Left colon (tissue), 2 donors: ENCODE measurements at regions not wholly inside any gene's neighbourhood (a gene's known extent, or its start where the extent isn't known, plus 50 kb on each side); places are given as distances from the start of the nearest gene placed in this dataset.

ENCODE experiments used
- ATAC-seq: fragments of 200-7000 bp; cut with Tn5 transposase; one replicate; pipeline ENCODE4 v1.9.1; 2020; ENCODE audit warnings: mild to moderate bottlenecking, moderate library complexity
- DNase-seq, 2 donors: peaks; one replicate each; pipeline ENCODE4 v3.0.0-alpha.2; 2020
- intact Hi-C, 2 donors: fragments of 100-400 bp; cut with DNase I in 1 of 2; cut with micrococcal nuclease in 1 of 2; formaldehyde crosslinking; loops; one replicate each; pipeline versions ENCODE4 v1.11.2 to v1.14.0; 2022; cut with DNase I, micrococcal nuclease
- donor health status: DM: no; HTN: no; CAD: no.
- donor health status: DM: yes; HTN: yes; CAD: no.

GRCh38 chr4:181181331-181181730 lies 1061.9 kb upstream of the TENM3 start:
- DNase-seq, result no peak
- intact Hi-C loops, result no loop called here
- no peak for ATAC-seq

DNA sequence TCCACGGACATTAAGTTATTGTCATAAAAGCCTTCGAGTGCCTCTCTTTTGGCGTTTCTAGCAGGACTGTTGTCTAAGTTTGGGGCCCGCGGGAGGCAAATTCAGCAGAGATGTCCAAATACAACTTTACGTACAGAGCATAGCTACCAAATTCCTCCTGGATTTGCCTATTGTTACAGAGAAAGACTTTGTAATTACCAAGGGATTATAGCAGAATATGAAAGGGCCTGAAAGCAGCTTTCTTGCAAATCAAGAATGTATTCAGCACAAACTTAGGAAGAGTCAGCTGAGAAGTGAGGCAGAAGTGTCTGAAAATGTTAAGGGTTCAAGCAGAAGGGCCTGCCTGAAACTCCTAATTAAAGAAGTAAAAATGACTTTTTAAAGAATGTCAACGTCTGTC lies 1053.5 kb upstream of the TENM3 start:
- intact Hi-C loops, result no loop called here
- ATAC-seq, result no peak

DNA sequence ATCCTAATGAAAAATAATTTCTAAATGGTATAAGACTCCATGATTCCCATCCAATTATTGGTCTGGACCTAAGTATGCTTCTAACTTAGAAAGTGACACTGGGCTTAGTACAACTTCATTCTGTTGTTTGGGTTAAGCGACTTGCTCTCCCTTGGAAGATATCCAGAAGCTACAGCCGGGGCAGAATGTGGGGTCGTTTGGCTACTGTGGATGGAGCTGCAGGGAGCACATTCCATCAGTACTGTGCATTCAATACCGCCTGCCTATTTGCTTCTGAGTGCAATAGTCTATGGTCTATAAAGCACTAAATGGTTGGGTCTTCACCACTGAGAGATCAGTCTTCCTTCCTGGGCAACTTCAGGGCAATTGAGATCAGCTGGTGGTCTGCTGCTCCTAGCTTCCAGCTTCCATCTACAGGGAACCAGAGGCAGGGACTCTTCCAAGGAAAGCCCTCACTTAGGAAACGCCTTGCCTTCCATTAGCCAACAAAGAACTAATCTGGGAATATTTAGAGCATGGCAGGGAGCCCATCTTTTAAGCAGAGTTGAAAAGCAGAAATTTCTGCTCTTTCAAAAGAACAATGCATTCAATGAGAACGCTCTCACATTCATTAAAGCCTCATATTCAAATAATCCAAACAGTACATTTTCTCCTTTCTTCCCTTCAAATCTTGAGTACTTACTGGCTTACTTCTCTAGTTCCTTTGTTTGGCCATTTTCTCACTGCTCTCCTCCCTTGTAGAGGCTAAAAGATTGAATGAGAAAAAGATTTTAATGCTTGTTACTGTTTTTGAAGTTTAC lies 1049.9 kb upstream of the TENM3 start:
- intact Hi-C loops, result no loop called here
- ATAC-seq (no peak), DNase-seq (no peak)

More for the DNA sequence above, 1053.5 kb upstream of the TENM3 start:
- DNase-seq, result no peak

GRCh38 chr4:181194096-181194495 lies 1049.1 kb upstream of the TENM3 start:
- ATAC-seq, result no peak
- no peak for DNase-seq
- intact Hi-C loops, result no loop called here

- ATAC-seq, result no peak
- intact Hi-C loops, result no loop called here
These were observed 1043.1 kb upstream of the TENM3 start for GRCh38 chr4:181200076-181200475.

DNA sequence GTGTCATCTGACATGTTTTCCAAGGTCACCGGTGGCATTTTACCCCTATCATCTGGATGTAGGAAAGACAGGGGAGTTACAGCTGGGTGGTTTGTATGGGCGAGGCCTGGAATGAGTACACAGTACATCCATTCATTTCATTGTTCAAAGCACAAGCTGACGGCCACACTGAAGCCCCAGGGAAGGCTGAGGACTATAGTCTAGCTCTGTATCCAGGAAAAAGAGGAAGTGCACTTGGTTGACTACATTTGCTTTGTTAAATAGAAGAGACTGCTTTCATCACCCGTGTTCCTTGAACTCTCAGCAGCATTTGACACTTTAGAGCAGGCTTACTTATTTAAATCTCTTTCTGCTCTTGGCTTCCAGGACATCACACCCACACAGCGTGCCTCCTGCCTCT lies 1041.0 kb upstream of the TENM3 start:
- intact Hi-C loops, result no loop called here
- ATAC-seq (no peak), DNase-seq (no peak)

More at GRCh38 chr4:181200076-181200475, 1043.1 kb upstream of the TENM3 start:
- DNase-seq, result no peak

- DNase-seq, result no peak
- intact Hi-C loops, result no loop called here
- no peak for ATAC-seq
These were observed 1039.1 kb upstream of the TENM3 start for GRCh38 chr4:181204109-181204508.

DNA sequence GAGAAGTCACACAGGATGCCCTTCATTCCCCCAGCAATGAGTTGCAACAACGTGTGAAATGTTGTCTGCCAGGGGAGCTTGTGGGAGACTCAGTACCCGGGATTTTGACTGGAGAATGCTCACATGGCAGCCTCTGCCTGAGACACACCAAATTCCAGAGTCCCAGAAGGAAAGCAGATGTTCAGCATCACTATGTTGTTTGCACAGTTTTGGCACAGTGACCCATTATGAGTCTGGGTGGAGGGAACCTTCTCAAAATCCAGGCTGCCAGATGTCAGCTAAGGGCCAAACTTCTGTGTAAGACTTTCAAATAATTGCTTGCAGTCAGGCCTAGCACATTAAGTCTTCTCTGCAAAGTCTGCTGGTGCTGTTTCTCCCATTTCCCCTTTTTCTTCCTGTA lies 1029.7 kb upstream of the TENM3 start:
- ATAC-seq (no peak), DNase-seq (no peak)
- intact Hi-C loops, result no loop called here

GRCh38 chr4:181216501-181216900 lies 1026.7 kb upstream of the TENM3 start:
- ATAC-seq, result no peak
- intact Hi-C loops, result no loop called here
- DNase-seq, result no peak

GRCh38 chr4:181219783-181220416 lies 1023.3 kb upstream of the TENM3 start:
- intact Hi-C loops, result no loop called here
- no peak for ATAC-seq

GRCh38 chr4:181224852-181225251 lies 1018.4 kb upstream of the TENM3 start:
- ATAC-seq, result no peak
- intact Hi-C loops, result no loop called here
- no peak for DNase-seq

More at GRCh38 chr4:181219783-181220416, 1023.3 kb upstream of the TENM3 start:
- DNase-seq, result no peak

- DNase-seq (no peak), ATAC-seq (no peak)
- intact Hi-C loops, result no loop called here
These were observed 1017.5 kb upstream of the TENM3 start for GRCh38 chr4:181225616-181226261.

DNA sequence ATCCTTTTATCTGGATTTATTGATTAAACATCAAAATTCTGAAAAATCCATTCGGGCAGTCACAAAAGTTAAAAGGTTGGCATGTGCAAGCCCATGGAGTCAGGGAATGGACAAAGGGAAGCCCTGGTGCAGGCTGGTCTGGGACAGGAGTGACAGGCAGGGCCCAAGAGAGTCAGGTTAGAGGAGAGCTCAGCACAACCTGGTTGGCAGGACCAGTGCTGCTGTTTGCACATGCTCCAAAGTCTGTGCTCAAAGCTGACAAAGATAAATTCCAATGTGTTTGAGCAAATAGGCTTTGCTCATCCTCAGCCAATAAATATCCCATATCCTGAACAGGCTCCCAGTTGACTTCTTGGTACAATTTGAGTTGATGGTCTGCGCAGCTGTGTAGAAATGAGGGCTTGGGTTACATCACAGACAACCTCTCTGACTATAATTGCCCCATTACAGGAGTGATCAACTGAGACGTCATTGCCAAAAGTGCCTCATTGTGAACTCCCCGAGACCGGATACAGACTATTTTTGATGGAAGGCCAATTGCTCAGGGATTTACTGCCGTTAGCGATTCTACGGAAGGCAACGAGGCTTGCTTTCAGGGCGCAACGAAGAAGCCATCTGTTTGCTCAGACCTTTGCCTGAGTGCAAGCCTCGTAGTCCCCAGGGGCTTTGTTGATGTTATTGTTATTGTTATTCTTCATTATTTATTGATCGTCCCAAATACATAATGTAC lies 1008.1 kb upstream of the TENM3 start:
- intact Hi-C loops, result no loop called here
- DNase-seq (no peak), ATAC-seq (no peak)

- intact Hi-C loops, result no loop called here
- ATAC-seq (no peak), DNase-seq (no peak)
These were observed 997.9 kb upstream of the TENM3 start for GRCh38 chr4:181245326-181245725.

DNA sequence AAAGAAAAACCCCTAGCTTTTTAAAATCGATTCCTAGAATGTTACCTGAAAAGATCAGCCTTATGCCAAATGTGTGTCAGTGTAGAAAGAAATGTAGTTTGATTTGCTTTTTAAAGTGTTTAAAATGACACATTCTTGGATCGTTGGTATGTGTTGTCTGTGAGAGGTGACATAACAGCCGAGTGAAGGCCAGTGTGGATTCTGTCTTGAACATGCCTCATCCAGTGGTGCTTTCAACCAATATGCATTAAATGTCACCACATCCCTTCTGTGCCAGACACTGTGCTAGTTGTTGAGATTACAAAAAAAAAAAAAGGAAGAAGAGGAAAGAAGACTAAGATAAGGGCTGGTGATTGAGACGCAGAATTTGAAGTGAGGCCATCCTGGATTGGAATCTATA lies 994.2 kb upstream of the TENM3 start:
- DNase-seq, result no peak
- ATAC-seq, result no peak
- intact Hi-C loops, result no loop called here

- ATAC-seq (no peak), DNase-seq (no peak)
- intact Hi-C loops, result no loop called here
These were observed 988.4 kb upstream of the TENM3 start for GRCh38 chr4:181254771-181255170.

DNA sequence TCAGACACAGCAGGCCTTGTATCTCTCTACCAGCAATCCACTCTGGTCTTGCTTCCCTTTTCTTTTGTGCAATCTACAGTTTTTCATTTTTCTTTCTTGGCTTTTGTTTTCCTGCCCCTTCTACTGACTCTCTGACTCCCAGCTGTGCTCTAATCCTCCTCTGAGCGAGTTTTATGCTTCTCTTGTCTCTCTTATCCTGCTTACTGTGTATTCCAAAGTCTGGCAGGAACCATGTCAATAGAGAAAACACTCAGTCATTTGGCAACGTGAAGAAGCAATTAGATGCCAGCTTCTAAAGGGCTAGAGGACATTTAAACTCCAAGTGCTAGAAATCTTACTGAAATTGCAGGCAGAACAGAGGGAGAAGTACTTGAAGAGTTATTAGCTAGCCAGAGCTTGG lies 984.6 kb upstream of the TENM3 start:
- ATAC-seq, result no peak
- intact Hi-C loops, result no loop called here
- no peak for DNase-seq

GRCh38 chr4:181259081-181259709 lies 984.0 kb upstream of the TENM3 start:
- ATAC-seq (no peak), DNase-seq (no peak)
- intact Hi-C loops, result no loop called here

DNA sequence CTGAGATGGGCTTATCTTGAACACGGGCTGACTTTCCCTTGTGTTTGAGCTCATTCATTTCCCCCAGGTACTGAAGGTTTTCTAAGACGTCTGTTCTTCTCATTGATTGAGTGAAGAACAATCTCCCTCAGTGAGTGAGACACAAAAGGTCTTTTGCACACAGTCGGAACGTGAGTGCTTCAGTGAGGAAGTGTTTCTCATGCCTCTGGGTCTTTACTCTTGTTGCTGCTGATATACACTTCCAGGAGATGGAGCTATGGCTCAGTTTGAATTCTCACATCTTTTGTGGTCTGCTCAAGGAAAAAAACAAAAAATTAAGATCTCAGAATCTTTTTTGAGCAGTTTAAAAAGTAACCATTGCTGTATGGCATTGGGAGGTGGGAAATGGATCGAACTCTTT lies 981.9 kb upstream of the TENM3 start:
- ATAC-seq (no peak), DNase-seq (no peak)
- intact Hi-C loops, result no loop called here
